GM21515 (cell line): ENCODE measurements at regions not wholly inside any gene's neighbourhood (a gene's known extent, or its start where the extent isn't known, plus 50 kb on each side); places are given as distances from the start of the nearest gene placed in this dataset.
"Not testable (repeated sequence)": the region's sequence is repeated elsewhere in the genome, so short reads cannot be mapped to it uniquely, and the experiment has no call there.

Experiments used
- ATAC-seq: cut with Tn5 transposase; IDR thresholded peaks from one replicate; pipeline ENCODE4 v1.9.1; 2021; ENCODE audit not compliant: unreplicated experiment

- ATAC-seq = no peak
These were observed 163.2 kb upstream of the INTU start for GRCh38 chr4:127469542-127469941.

- ATAC-seq = no peak
These were observed 162.6 kb upstream of the INTU start for GRCh38 chr4:127469959-127470809.

GRCh38 chr4:127478271-127478670, 154.5 kb upstream of the INTU start:
- ATAC-seq = not testable (repeated sequence)

GRCh38 chr4:127479031-127479622, 153.6 kb upstream of the INTU start:
- ATAC-seq = no peak

GRCh38 chr4:127482049-127482448, 150.7 kb upstream of the INTU start:
- ATAC-seq = no peak

- ATAC-seq = no peak
These were observed 148.6 kb upstream of the INTU start for GRCh38 chr4:127484117-127484516.

- no peak for ATAC-seq
These were observed 146.5 kb upstream of the INTU start for GRCh38 chr4:127486248-127486647.

- ATAC-seq = no peak
These were observed 141.2 kb upstream of the INTU start for GRCh38 chr4:127491571-127491970.

GRCh38 chr4:127496875-127497274, 135.9 kb upstream of the INTU start:
- not testable (repeated sequence) for ATAC-seq

GRCh38 chr4:127498366-127498765, 134.4 kb upstream of the INTU start:
- no peak for ATAC-seq

- no peak for ATAC-seq
These were observed 132.5 kb upstream of the INTU start for GRCh38 chr4:127500242-127500641.

- ATAC-seq = no peak
These were observed 131.7 kb upstream of the INTU start for GRCh38 chr4:127501103-127501502.

GRCh38 chr4:127503111-127503510, 129.6 kb upstream of the INTU start:
- no peak for ATAC-seq

GRCh38 chr4:127505203-127505602, 127.6 kb upstream of the INTU start:
- no peak for ATAC-seq

GRCh38 chr4:127506283-127506682, 126.5 kb upstream of the INTU start:
- ATAC-seq = no peak

GRCh38 chr4:127509155-127509554, 123.6 kb upstream of the INTU start:
- no peak for ATAC-seq

- ATAC-seq = not testable (repeated sequence)
These were observed 120.1 kb upstream of the INTU start for GRCh38 chr4:127512672-127513071.

GRCh38 chr4:127515259-127515658, 117.5 kb upstream of the INTU start:
- ATAC-seq = not testable (repeated sequence)

- ATAC-seq = no peak
These were observed 114.7 kb upstream of the INTU start for GRCh38 chr4:127518046-127518445.

- no peak for ATAC-seq
These were observed 111.3 kb upstream of the INTU start for GRCh38 chr4:127521463-127521862.

GRCh38 chr4:127523369-127523768, 109.4 kb upstream of the INTU start:
- ATAC-seq = no peak

- no peak for ATAC-seq
These were observed 107.1 kb upstream of the INTU start for GRCh38 chr4:127525608-127526007.

GRCh38 chr4:127528302-127528701, 104.5 kb upstream of the INTU start:
- no peak for ATAC-seq
